ENCODE measurements at regions not wholly inside any gene's neighbourhood (a gene's known extent, or its start where the extent isn't known, plus 50 kb on each side); places are given as distances from the start of the nearest gene placed in this dataset.

GRCh38 chr3:159928071-159928491 is 60.6 kb upstream of the IL12A start:
- DNase-seq (ENCODE audit: low read depth in 2 of 2): no peak

- no peak for DNase-seq (ENCODE audit: low read depth in 2 of 2)
Measured at GRCh38 chr3:159928666-159929065, 60.0 kb upstream of the IL12A start.

GRCh38 chr3:159929171-159930141 is 59.2 kb upstream of the IL12A start:
- DNase-seq (ENCODE audit: low read depth in 2 of 2): no peak

GRCh38 chr3:159934216-159934615 is 54.4 kb upstream of the IL12A start:
- no peak for DNase-seq (ENCODE audit: low read depth in 2 of 2)

- DNase-seq (ENCODE audit: low read depth in 2 of 2): no peak
Measured at GRCh38 chr3:159936541-159936940, 52.1 kb upstream of the IL12A start.

- DNase-seq (ENCODE audit: low read depth in 2 of 2): no peak
Measured at GRCh38 chr3:159937561-159938166, 51.0 kb upstream of the IL12A start.

- DNase-seq (ENCODE audit: low read depth in 2 of 2): no peak
Measured at GRCh38 chr3:159938714-159939113, 49.9 kb upstream of the IL12A start.

All from stimulated activated CD8-positive, alpha-beta memory T cell treated with anti-CD3 and anti-CD28 coated beads, Interleukin-15, amount 100 ng/mL, for 48 hours (primary cell).